Astrocyte (in vitro differentiated cells and primary cell): ENCODE measurements at regions not wholly inside any gene's neighbourhood (a gene's known extent, or its start where the extent isn't known, plus 50 kb on each side); places are given as distances from the start of the nearest gene placed in this dataset.

Source experiments
- EZH2 ChIP-seq: IDR thresholded peaks from 2 replicates; pipeline ENCODE4 v1.6.1; 2012; ENCODE audit warnings: mild to moderate bottlenecking, low read length, inconsistent platforms; ENCODE audit not compliant: insufficient read depth
- TF ChIP-seq, protein P1 (sequence below): IDR thresholded peaks from 2 replicates; pipeline ENCODE4 v1.5.1; 2011; ENCODE audit warnings: low read depth, mild to moderate bottlenecking, inconsistent platforms, low read length, moderate library complexity; ENCODE audit not compliant: insufficient read depth

GRCh38 chr5:133827830-133828229 is 140.6 kb downstream of the C5orf15 start:
- TF ChIP-seq, protein P1, sequence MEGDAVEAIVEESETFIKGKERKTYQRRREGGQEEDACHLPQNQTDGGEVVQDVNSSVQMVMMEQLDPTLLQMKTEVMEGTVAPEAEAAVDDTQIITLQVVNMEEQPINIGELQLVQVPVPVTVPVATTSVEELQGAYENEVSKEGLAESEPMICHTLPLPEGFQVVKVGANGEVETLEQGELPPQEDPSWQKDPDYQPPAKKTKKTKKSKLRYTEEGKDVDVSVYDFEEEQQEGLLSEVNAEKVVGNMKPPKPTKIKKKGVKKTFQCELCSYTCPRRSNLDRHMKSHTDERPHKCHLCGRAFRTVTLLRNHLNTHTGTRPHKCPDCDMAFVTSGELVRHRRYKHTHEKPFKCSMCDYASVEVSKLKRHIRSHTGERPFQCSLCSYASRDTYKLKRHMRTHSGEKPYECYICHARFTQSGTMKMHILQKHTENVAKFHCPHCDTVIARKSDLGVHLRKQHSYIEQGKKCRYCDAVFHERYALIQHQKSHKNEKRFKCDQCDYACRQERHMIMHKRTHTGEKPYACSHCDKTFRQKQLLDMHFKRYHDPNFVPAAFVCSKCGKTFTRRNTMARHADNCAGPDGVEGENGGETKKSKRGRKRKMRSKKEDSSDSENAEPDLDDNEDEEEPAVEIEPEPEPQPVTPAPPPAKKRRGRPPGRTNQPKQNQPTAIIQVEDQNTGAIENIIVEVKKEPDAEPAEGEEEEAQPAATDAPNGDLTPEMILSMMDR, result no peak
- no peak for TF ChIP-seq EZH2
